Thyroid gland (tissue), 4 donors: ENCODE measurements at regions not wholly inside any gene's neighbourhood (a gene's known extent, or its start where the extent isn't known, plus 50 kb on each side); places are given as distances from the start of the nearest gene placed in this dataset.

Source experiments
- DNase-seq, 2 donors: peaks; one replicate each; pipeline ENCODE4 v3.0.0-alpha.2; 2019
- H3K27ac ChIP-seq, 3 donors: fragments of 200-600 bp; sonication (generic); 1 replicate in 2 of 3; 2 replicates in 1 of 3; pipeline ENCODE4 v1.5.1; 2016 to 2019; ENCODE audit warnings: mild to moderate bottlenecking in 1 of 3, moderate library complexity in 1 of 3
- H3K27me3 ChIP-seq: fragments of 200-600 bp; sonication (generic); one replicate; pipeline ENCODE4 v1.5.1; 2019
- H3K36me3 ChIP-seq, 2 donors: fragments of 200-600 bp; sonication (generic); one replicate each; pipeline ENCODE4 v1.5.1; 2016 to 2019
- H3K4me1 ChIP-seq, 2 donors: fragments of 200-600 bp; sonication (generic); one replicate each; pipeline ENCODE4 v1.5.1; 2017 to 2019
- H3K4me3 ChIP-seq, 3 donors: fragments of 200-600 bp; sonication (generic); replicated peaks in 1 of 3; 1 replicate in 2 of 3; 2 replicates in 1 of 3; pipeline ENCODE4 v1.5.1; 2016; ENCODE audit warnings: mild to moderate bottlenecking in 1 of 3
- H3K9me3 ChIP-seq: fragments of 200-600 bp; sonication (generic); one replicate; pipeline ENCODE4 v1.5.1; 2017
- CTCF ChIP-seq, 6 experiments: fragments of 200-600 bp in 3 of 6; fragments of 450-650 bp in 3 of 6; sonication (generic) in 3 of 6; IDR thresholded peaks; one replicate each; pipeline ENCODE4 v1.5.1; 2016 to 2019; ENCODE audit warnings: antibody characterized with exemption in 6 of 6, mild to moderate bottlenecking in 2 of 6, inconsistent platforms in 1 of 6, moderate library complexity in 1 of 6
- POLR2A ChIP-seq, 2 donors: fragments of 450-650 bp; IDR thresholded peaks; one replicate each; pipeline ENCODE4 v1.6.1; 2017; ENCODE audit warnings: antibody characterized with exemption in 2 of 2, mild to moderate bottlenecking in 2 of 2, moderate library complexity in 1 of 2
- WGBS, 2 donors: methylation state at CpG; one replicate each; pipeline ENCODE4 v1.1.5; 2017; 5-methylcytosine and 5-hydroxymethylcytosine counted together
- intact Hi-C: fragments of 100-400 bp; cut with DNase I; formaldehyde crosslinking; loops from one replicate; pipeline ENCODE4 v1.15.1; 2023

GRCh38 chr16:49923411-49923810, 67.5 kb upstream of the ZNF423 start:
- no peak overlapping the region for H3K27ac ChIP-seq

DNA sequence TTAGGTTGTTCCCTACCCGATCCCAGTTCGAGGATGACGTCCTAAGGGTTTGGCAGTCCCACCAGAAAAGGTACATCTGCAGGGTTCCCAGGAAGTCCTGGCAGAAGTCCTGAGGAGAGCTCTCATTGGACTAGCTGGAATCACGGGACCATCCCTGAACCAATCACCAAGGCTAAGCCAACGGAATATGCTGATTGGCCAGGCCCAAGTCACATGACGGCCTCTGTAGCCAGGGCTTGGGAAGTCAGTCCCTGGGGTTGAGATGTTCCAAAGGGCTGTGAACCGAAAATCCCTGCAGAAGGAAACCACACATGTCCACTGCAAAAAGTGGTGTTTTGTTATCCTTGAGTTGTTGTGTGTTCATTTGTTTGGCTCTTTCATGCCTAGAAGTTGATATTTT, 68.2 kb upstream of the ZNF423 start:
- 91 to 93% methylated on average over 7 of the region's 7 CpGs for WGBS, 2 donors
- Histone ChIP-seq H3K4me1 (peaks cover 0 to 10% of the 10 kb centered on the region in 2 donors), H3K4me3 (no peak overlapping the region), H3K27me3 (no peaks in the 10 kb centered on the region), H3K9me3 (no peaks in the 10 kb centered on the region), H3K36me3 (no peaks in the 10 kb centered on the region), H3K27ac (no peak overlapping the region)
- TF ChIP-seq CTCF (IDR thresholded peaks at IDR 0.05) = no peak
- no peak for TF ChIP-seq POLR2A (IDR thresholded peaks at IDR 0.05)
- intact Hi-C loops = loop anchor here (10.0 kb wide), 1 partner anchor 519 kb away; no protein-coding TSS in a partner anchor
- DNase-seq = no peak

More at GRCh38 chr16:49923411-49923810, 67.5 kb upstream of the ZNF423 start:
- no peaks in the 10 kb centered on the region for H3K36me3 ChIP-seq
- peaks cover 0 to 3% of the 10 kb centered on the region in 2 donors for H3K4me1 ChIP-seq
- intact Hi-C loops = loop anchor here (10.0 kb wide), 1 partner anchor 519 kb away; no protein-coding TSS in a partner anchor
- no peaks in the 10 kb centered on the region for H3K9me3 ChIP-seq
- no peak for TF ChIP-seq CTCF (IDR thresholded peaks at IDR 0.05)
- TF ChIP-seq POLR2A (IDR thresholded peaks at IDR 0.05) = no peak
- no peak overlapping the region for H3K4me3 ChIP-seq
- no peaks in the 10 kb centered on the region for H3K27me3 ChIP-seq
- no peak for DNase-seq
- WGBS, 2 donors = 94% methylated on average over 12 of the region's 12 CpGs

DNA sequence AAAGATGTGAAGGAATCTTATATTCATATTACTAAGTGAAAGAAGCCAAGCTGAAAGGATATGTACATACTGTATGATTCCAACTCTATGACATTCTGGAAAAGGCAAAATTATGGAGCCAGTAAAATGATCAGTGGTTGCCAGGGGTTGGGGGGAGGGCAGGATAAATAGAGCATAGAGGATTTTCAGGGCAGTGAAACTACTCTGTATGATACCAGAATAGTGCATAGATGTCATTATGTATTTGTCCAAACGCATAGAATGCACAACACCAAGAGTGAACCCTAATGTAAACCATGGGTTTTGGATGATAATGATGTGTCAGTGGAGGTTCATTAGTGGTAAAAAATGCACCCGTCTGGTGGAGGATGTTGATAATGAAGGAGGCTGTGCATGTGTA, 71.0 kb upstream of the ZNF423 start:
- Histone ChIP-seq H3K4me1 (peaks cover 0 to 10% of the 10 kb centered on the region in 2 donors), H3K9me3 (no peaks in the 10 kb centered on the region)

DNA sequence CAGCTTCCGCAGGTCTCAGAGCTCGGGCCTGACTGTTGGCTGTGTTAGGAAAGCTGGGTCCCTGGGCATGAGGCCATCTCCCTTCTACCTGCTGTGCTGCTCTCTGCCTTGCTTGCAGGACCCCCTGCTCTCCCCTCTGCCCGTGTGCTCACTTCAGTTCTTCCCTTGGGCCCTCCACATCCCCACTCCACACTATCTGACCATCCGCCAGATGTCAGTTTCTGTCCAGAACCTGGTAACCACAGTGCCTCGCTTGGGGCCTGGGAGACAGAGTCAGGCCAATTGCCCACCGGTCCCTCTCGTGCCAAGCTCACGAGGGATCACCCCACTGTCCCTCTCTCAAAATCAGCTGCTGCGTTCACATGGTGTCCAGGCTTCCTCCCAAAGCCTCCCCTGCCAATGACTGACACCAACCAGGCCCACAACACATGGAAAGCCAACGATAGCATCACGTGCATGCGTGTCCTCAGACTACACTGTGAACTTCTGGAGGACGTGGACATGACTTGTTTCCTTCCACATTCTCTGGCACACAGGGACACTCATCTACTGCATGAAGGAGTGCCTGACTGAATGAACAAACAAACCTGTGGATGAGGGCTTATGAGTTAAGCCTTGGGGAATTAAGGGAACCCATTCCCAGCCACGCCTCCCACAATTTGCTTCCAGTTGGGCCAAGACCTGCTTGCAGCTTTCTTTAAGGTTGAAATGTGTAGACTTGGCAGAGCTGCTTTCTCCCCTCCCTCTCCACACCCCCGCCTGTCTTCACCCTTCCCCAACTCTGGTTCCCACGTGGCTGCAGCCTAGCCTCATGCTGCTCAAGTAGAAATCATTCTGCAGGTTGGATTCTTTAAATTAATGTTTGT, 72.5 kb upstream of the ZNF423 start:
- peak; percentile 68 to 71 for DNase-seq
- Histone ChIP-seq H3K4me1 (peaks cover 0 to 10% of the 10 kb centered on the region in 2 donors), H3K27me3 (no peaks in the 10 kb centered on the region), H3K27ac (peak overlapping the region in 1 of 3 donors; percentile 40), H3K9me3 (no peaks in the 10 kb centered on the region), H3K36me3 (no peaks in the 10 kb centered on the region), H3K4me3 (no peak overlapping the region)
- TF ChIP-seq POLR2A (IDR thresholded peaks at IDR 0.05) = no peak
- no peak for TF ChIP-seq CTCF (IDR thresholded peaks at IDR 0.05)
- intact Hi-C loops = loop anchor here (10.0 kb wide), 1 partner anchor 524 kb away; no protein-coding TSS in a partner anchor
- 62 to 63% methylated on average over 16 of the region's 16 CpGs for WGBS, 2 donors

More for the DNA sequence above, 71.0 kb upstream of the ZNF423 start:
- no peaks in the 10 kb centered on the region for H3K36me3 ChIP-seq
- H3K27ac ChIP-seq = no peak overlapping the region
- intact Hi-C loops = loop anchor here (10.0 kb wide), 1 partner anchor 522 kb away; no protein-coding TSS in a partner anchor
- H3K4me3 ChIP-seq = no peak overlapping the region
- no peak for DNase-seq
- 73 to 82% methylated on average over 2 of the region's 2 CpGs for WGBS, 2 donors
- no peak for TF ChIP-seq CTCF (IDR thresholded peaks at IDR 0.05)
- TF ChIP-seq POLR2A (IDR thresholded peaks at IDR 0.05) = no peak
- no peaks in the 10 kb centered on the region for H3K27me3 ChIP-seq

DNA sequence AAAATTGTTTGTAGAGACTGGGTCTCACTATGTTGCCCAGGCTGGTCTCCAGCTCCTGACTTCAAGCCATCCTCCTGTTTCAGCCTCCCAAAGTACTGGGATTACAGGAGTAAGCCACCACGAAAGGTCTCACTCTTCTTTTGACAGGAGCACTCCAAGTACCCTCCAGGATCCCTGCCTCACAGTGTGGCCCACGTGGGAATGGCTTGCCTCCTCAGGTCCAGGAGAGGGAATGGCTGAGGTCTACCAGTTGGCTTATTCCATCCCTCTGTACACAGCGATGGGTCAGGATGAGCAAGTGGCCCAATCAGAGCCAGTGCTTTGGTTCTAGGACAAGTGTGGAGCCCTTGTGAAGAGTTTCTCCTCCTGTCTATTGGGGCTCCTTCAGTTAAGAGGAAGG, 73.7 kb upstream of the ZNF423 start:
- no peak for DNase-seq
- WGBS, 2 donors = 74 to 83% methylated on average over 3 of the region's 3 CpGs
- no peaks in the 10 kb centered on the region for H3K9me3 ChIP-seq
- peaks cover 0 to 10% of the 10 kb centered on the region in 2 donors for H3K4me1 ChIP-seq
- no peaks in the 10 kb centered on the region for H3K27me3 ChIP-seq
- no peak overlapping the region for H3K27ac ChIP-seq
- TF ChIP-seq CTCF (IDR thresholded peaks at IDR 0.05) = no peak
- no peak for TF ChIP-seq POLR2A (IDR thresholded peaks at IDR 0.05)
- no peaks in the 10 kb centered on the region for H3K36me3 ChIP-seq
- no peak overlapping the region for H3K4me3 ChIP-seq
- intact Hi-C loops = loop anchor here (10.0 kb wide), 1 partner anchor 525 kb away; no protein-coding TSS in a partner anchor
